Parathyroid adenoma (tissue), 2 donors: ENCODE measurements at regions not wholly inside any gene's neighbourhood (a gene's known extent, or its start where the extent isn't known, plus 50 kb on each side); places are given as distances from the start of the nearest gene placed in this dataset.
"Not testable (repeated sequence)": the region's sequence is repeated elsewhere in the genome, so short reads cannot be mapped to it uniquely, and the experiment has no call there.

Source experiments
- H2AFZ ChIP-seq: fragments of 300-600 bp; sonication (generic); one replicate; pipeline ENCODE4 v1.7.0; 2017; ENCODE audit warnings: antibody characterized with exemption, mild to moderate bottlenecking
- H3K27ac ChIP-seq: fragments of 300-600 bp; sonication (generic); one replicate; pipeline ENCODE4 v1.7.0; 2017
- H3K27me3 ChIP-seq: fragments of 300-600 bp; sonication (generic); one replicate; pipeline ENCODE4 v1.7.0; 2017; ENCODE audit warnings: low read length; ENCODE audit not compliant: control insufficient read depth, insufficient read depth
- H3K36me3 ChIP-seq: fragments of 300-600 bp; sonication (generic); one replicate; pipeline ENCODE4 v1.7.0; 2017; ENCODE audit warnings: low read length; ENCODE audit not compliant: control insufficient read depth, insufficient read depth
- H3K4me1 ChIP-seq: fragments of 300-600 bp; sonication (generic); one replicate; pipeline ENCODE4 v1.7.0; 2017; ENCODE audit warnings: control low read depth
- H3K4me2 ChIP-seq: fragments of 300-600 bp; sonication (generic); one replicate; pipeline ENCODE4 v1.7.0; 2017; ENCODE audit warnings: low read length
- H3K4me3 ChIP-seq: fragments of 300-600 bp; sonication (generic); one replicate; pipeline ENCODE4 v1.7.0; 2017; ENCODE audit warnings: low read depth, low read length
- H3K79me2 ChIP-seq: fragments of 300-600 bp; sonication (generic); one replicate; pipeline ENCODE4 v1.7.0; 2017; ENCODE audit warnings: control low read depth
- H3K9ac ChIP-seq: fragments of 300-600 bp; sonication (generic); one replicate; pipeline ENCODE4 v1.7.0; 2017; ENCODE audit warnings: mild to moderate bottlenecking
- H3K9me3 ChIP-seq: fragments of 300-600 bp; sonication (generic); one replicate; pipeline ENCODE4 v1.7.0; 2017; ENCODE audit warnings: low read length; ENCODE audit not compliant: control insufficient read depth
- TF ChIP-seq, protein P1 (sequence below): fragments of 300-600 bp; sonication (generic); IDR thresholded peaks from one replicate; pipeline ENCODE4 v1.7.0; 2017; ENCODE audit warnings: antibody characterized with exemption, mild to moderate bottlenecking
- donor health status: primary hyperparathyroidism.

DNA sequence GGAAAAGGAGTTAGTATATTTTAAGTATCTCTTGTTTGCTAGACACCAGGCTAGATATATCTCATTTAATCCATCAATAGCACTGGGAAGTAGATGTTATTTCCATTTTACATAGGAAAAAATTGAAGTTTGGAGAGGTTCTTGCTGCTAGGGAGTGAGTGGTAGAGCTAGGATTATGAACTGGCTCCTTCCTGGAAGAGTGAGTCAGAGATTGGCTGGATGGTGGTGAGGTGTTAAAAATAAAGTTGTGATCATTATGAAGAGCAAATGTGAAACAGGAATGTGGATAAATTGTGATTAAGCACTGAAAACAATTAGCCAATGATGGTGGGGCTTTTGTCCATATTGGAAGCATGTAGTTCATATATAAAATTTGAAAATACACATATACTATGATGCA, 234.2 kb downstream of the WNT5A start:
- no peaks in the 10 kb centered on the region for H3K36me3 ChIP-seq
- no peak overlapping the region for H3K4me2 ChIP-seq
- H3K9ac ChIP-seq: no peak overlapping the region
- no peak overlapping the region for H3K4me3 ChIP-seq
- TF ChIP-seq, protein P1, sequence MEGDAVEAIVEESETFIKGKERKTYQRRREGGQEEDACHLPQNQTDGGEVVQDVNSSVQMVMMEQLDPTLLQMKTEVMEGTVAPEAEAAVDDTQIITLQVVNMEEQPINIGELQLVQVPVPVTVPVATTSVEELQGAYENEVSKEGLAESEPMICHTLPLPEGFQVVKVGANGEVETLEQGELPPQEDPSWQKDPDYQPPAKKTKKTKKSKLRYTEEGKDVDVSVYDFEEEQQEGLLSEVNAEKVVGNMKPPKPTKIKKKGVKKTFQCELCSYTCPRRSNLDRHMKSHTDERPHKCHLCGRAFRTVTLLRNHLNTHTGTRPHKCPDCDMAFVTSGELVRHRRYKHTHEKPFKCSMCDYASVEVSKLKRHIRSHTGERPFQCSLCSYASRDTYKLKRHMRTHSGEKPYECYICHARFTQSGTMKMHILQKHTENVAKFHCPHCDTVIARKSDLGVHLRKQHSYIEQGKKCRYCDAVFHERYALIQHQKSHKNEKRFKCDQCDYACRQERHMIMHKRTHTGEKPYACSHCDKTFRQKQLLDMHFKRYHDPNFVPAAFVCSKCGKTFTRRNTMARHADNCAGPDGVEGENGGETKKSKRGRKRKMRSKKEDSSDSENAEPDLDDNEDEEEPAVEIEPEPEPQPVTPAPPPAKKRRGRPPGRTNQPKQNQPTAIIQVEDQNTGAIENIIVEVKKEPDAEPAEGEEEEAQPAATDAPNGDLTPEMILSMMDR: no peak
- no peaks in the 10 kb centered on the region for H3K79me2 ChIP-seq
- no peak overlapping the region for H3K27ac ChIP-seq
- no peaks in the 10 kb centered on the region for H3K4me1 ChIP-seq
- H3K27me3 ChIP-seq: no peaks in the 10 kb centered on the region
- no peaks in the 10 kb centered on the region for H3K9me3 ChIP-seq
- no peak overlapping the region for H2AFZ ChIP-seq

DNA sequence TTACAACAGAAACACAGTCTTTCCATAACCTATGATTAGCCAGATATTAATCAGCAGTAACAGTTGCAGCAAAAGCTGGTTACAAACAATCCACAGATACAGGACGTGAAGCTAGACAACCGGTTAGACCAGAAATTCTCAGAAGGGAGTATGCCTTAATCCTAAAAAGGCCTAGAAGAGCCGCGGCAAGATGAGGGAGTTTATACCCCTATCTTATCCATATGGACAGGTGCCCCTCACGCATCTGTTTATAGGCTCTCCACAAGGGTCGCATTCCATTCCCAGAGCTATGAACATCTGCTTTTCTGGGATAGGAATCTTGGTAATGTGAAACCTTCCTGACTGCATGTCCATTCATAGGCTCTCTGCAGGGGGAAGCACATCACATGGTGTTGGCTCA, 237.9 kb downstream of the WNT5A start:
- H3K4me1 ChIP-seq, H3K27ac ChIP-seq, H3K4me2 ChIP-seq, H3K27me3 ChIP-seq, H2AFZ ChIP-seq, H3K36me3 ChIP-seq, H3K9me3 ChIP-seq, H3K9ac ChIP-seq, H3K79me2 ChIP-seq, H3K4me3 ChIP-seq: not testable (repeated sequence)

- Histone ChIP-seq H3K27ac (no peak overlapping the region), H3K4me1 (no peaks in the 10 kb centered on the region), H3K9ac (no peak overlapping the region), H3K4me3 (no peak overlapping the region), H3K4me2 (no peak overlapping the region), H3K79me2 (no peaks in the 10 kb centered on the region), H3K9me3 (no peaks in the 10 kb centered on the region), H3K36me3 (no peaks in the 10 kb centered on the region), H3K27me3 (no peaks in the 10 kb centered on the region), H2AFZ (no peak overlapping the region)
- TF ChIP-seq, protein P1: no peak
Measured at GRCh38 chr3:55247666-55248065, 239.4 kb downstream of the WNT5A start.

GRCh38 chr3:55246033-55246432, 241.1 kb downstream of the WNT5A start:
- H3K9me3 ChIP-seq: no peaks in the 10 kb centered on the region
- no peak overlapping the region for H3K4me2 ChIP-seq
- no peaks in the 10 kb centered on the region for H3K36me3 ChIP-seq
- H2AFZ ChIP-seq: no peak overlapping the region
- TF ChIP-seq, protein P1: no peak
- no peaks in the 10 kb centered on the region for H3K79me2 ChIP-seq
- H3K4me1 ChIP-seq: no peaks in the 10 kb centered on the region
- no peak overlapping the region for H3K9ac ChIP-seq
- H3K4me3 ChIP-seq: no peak overlapping the region
- no peak overlapping the region for H3K27ac ChIP-seq
- no peaks in the 10 kb centered on the region for H3K27me3 ChIP-seq

- Histone ChIP-seq H3K27me3 (no peaks in the 10 kb centered on the region), H3K36me3 (no peaks in the 10 kb centered on the region), H3K9me3 (no peaks in the 10 kb centered on the region), H3K79me2 (no peaks in the 10 kb centered on the region), H3K4me3 (no peak overlapping the region), H2AFZ (no peak overlapping the region), H3K4me1 (no peaks in the 10 kb centered on the region), H3K27ac (no peak overlapping the region), H3K9ac (no peak overlapping the region), H3K4me2 (no peak overlapping the region)
- TF ChIP-seq, protein P1: no peak
Measured at GRCh38 chr3:55245351-55245750, 241.8 kb downstream of the WNT5A start.
